ENCODE measurements at regions not wholly inside any gene's neighbourhood (a gene's known extent, or its start where the extent isn't known, plus 50 kb on each side); places are given as distances from the start of the nearest gene placed in this dataset.

- Histone ChIP-seq H3K9me2 (ENCODE audit: insufficient read depth) (no peaks in the 10 kb centered on the region), H3K27me3 (ENCODE audit: insufficient read depth, low read length) (no peaks in the 10 kb centered on the region), H3K9me3 (ENCODE audit: control insufficient read depth in 1 of 2, insufficient read depth in 1 of 2, low read depth in 1 of 2, low read length in 2 of 2) (peaks cover 8 to 14% of the 10 kb centered on the region in 2 experiments; a peak in 2 of 4 replicates), H3K4me1 (ENCODE audit: control insufficient read depth in 1 of 2, insufficient read depth in 2 of 2, low read length in 2 of 2) (no peaks in the 10 kb centered on the region), H3K79me2 (ENCODE audit: insufficient read depth, low read length) (no peaks in the 10 kb centered on the region), H3K4me2 (ENCODE audit: low read length) (no peak overlapping the region), H3K9ac (ENCODE audit: low read length) (no peak overlapping the region), H3K4me3 (replicated peaks in 1 of 2; ENCODE audit: low read depth in 1 of 2, low read length in 2 of 2) (no peak overlapping the region), H3K36me3 (ENCODE audit: control insufficient read depth in 1 of 2, insufficient read depth in 2 of 2, low read length in 2 of 2) (no peaks in the 10 kb centered on the region), H3K27ac (ENCODE audit: low read depth, low read length) (no peak overlapping the region), H2AFZ (ENCODE audit: low read depth, low read length, poor library complexity, severe bottlenecking) (no peak overlapping the region), H4K20me1 (ENCODE audit: insufficient read depth) (no peaks in the 10 kb centered on the region; the same call in 1 of the 2 replicates)
- BruUV-seq (replicated peaks): no TSS peak
- intact Hi-C loops (cut with micrococcal nuclease): no loop called here
- RAD21 ChIA-PET (ENCODE audit: low non-redundant PET in 1 of 2, low total read pairs in 2 of 2, uncharacterized antibody in 2 of 2, unreplicated experiment in 2 of 2): no interaction called here
- CTCF ChIA-PET: no interaction called here
- ATAC-seq (no peak), DNase-seq (ENCODE audit: low read depth, low spot score) (no peak)
- POLR2A ChIA-PET: no interaction called here
- TF ChIP-seq TCF7L2 (IDR thresholded peaks at IDR 0.05; ENCODE audit: borderline replicate concordance, extremely low read depth, insufficient read depth, insufficient read length): no peak
- TF ChIP-seq, protein P1, sequence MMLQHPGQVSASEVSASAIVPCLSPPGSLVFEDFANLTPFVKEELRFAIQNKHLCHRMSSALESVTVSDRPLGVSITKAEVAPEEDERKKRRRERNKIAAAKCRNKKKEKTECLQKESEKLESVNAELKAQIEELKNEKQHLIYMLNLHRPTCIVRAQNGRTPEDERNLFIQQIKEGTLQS (IDR thresholded peaks at IDR 0.05): no peak
- no peak for TF ChIP-seq FOSL1 (IDR thresholded peaks at IDR 0.05; ENCODE audit: low read depth)
- no peak for TF ChIP-seq EGR1 (IDR thresholded peaks at IDR 0.05; ENCODE audit: low read depth)
- TF ChIP-seq POLR2AphosphoS5 (IDR thresholded peaks at IDR 0.05; ENCODE audit: low read depth, low read length): no peak
- no peak for TF ChIP-seq SP1 (IDR thresholded peaks at IDR 0.05; ENCODE audit: low read depth)
- TF ChIP-seq, protein P2, sequence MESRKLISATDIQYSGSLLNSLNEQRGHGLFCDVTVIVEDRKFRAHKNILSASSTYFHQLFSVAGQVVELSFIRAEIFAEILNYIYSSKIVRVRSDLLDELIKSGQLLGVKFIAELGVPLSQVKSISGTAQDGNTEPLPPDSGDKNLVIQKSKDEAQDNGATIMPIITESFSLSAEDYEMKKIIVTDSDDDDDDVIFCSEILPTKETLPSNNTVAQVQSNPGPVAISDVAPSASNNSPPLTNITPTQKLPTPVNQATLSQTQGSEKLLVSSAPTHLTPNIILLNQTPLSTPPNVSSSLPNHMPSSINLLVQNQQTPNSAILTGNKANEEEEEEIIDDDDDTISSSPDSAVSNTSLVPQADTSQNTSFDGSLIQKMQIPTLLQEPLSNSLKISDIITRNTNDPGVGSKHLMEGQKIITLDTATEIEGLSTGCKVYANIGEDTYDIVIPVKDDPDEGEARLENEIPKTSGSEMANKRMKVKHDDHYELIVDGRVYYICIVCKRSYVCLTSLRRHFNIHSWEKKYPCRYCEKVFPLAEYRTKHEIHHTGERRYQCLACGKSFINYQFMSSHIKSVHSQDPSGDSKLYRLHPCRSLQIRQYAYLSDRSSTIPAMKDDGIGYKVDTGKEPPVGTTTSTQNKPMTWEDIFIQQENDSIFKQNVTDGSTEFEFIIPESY (IDR thresholded peaks at IDR 0.05; ENCODE audit: extremely low read depth, insufficient replicate concordance, low read length): no peak
- no peak for TF ChIP-seq CBX3 (IDR thresholded peaks at IDR 0.05; ENCODE audit: low read depth)
- no peak for TF ChIP-seq ZFX (IDR thresholded peaks at IDR 0.05)
- TF ChIP-seq MAX (IDR thresholded peaks at IDR 0.05): no peak
- no peak for TF ChIP-seq CEBPB (IDR thresholded peaks at IDR 0.05; ENCODE audit: low read depth)
- TF ChIP-seq ZNF274 (IDR thresholded peaks at IDR 0.05; ENCODE audit: low read depth, low read length): no peak
- TF ChIP-seq SIN3A (IDR thresholded peaks at IDR 0.05; ENCODE audit: low read depth): no peak
- TF ChIP-seq POLR2A (IDR thresholded peaks at IDR 0.05; ENCODE audit: borderline replicate concordance, extremely low read depth, insufficient read depth, insufficient read length): no peak
- TF ChIP-seq, protein P3, sequence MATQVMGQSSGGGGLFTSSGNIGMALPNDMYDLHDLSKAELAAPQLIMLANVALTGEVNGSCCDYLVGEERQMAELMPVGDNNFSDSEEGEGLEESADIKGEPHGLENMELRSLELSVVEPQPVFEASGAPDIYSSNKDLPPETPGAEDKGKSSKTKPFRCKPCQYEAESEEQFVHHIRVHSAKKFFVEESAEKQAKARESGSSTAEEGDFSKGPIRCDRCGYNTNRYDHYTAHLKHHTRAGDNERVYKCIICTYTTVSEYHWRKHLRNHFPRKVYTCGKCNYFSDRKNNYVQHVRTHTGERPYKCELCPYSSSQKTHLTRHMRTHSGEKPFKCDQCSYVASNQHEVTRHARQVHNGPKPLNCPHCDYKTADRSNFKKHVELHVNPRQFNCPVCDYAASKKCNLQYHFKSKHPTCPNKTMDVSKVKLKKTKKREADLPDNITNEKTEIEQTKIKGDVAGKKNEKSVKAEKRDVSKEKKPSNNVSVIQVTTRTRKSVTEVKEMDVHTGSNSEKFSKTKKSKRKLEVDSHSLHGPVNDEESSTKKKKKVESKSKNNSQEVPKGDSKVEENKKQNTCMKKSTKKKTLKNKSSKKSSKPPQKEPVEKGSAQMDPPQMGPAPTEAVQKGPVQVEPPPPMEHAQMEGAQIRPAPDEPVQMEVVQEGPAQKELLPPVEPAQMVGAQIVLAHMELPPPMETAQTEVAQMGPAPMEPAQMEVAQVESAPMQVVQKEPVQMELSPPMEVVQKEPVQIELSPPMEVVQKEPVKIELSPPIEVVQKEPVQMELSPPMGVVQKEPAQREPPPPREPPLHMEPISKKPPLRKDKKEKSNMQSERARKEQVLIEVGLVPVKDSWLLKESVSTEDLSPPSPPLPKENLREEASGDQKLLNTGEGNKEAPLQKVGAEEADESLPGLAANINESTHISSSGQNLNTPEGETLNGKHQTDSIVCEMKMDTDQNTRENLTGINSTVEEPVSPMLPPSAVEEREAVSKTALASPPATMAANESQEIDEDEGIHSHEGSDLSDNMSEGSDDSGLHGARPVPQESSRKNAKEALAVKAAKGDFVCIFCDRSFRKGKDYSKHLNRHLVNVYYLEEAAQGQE (IDR thresholded peaks at IDR 0.05; ENCODE audit: low read depth): no peak
- no peak for TF ChIP-seq RAD21 (IDR thresholded peaks at IDR 0.05; ENCODE audit: low read depth)
- TF ChIP-seq EZH2phosphoT487 (IDR thresholded peaks at IDR 0.05; ENCODE audit: borderline replicate concordance): no peak
- TF ChIP-seq JUND (IDR thresholded peaks at IDR 0.05): no peak
- TF ChIP-seq, protein P4, sequence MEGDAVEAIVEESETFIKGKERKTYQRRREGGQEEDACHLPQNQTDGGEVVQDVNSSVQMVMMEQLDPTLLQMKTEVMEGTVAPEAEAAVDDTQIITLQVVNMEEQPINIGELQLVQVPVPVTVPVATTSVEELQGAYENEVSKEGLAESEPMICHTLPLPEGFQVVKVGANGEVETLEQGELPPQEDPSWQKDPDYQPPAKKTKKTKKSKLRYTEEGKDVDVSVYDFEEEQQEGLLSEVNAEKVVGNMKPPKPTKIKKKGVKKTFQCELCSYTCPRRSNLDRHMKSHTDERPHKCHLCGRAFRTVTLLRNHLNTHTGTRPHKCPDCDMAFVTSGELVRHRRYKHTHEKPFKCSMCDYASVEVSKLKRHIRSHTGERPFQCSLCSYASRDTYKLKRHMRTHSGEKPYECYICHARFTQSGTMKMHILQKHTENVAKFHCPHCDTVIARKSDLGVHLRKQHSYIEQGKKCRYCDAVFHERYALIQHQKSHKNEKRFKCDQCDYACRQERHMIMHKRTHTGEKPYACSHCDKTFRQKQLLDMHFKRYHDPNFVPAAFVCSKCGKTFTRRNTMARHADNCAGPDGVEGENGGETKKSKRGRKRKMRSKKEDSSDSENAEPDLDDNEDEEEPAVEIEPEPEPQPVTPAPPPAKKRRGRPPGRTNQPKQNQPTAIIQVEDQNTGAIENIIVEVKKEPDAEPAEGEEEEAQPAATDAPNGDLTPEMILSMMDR (IDR thresholded peaks at IDR 0.05 in 2 of 3, conservative IDR thresholded peaks at IDR 0.05 in 1 of 3; ENCODE audit: borderline replicate concordance in 1 of 3, insufficient read depth in 1 of 3, low read depth in 2 of 3, low read length in 2 of 3): no peak
Measured at GRCh38 chr7:49613759-49614158, 159.7 kb upstream of the VWC2 start.
